CD4-positive, alpha-beta T cell treated with Interleukin-6 for 4 hours (primary cell): ENCODE measurements at regions not wholly inside any gene's neighbourhood (a gene's known extent, or its start where the extent isn't known, plus 50 kb on each side); places are given as distances from the start of the nearest gene placed in this dataset.
A peak's percentile ranks its signal among the peaks of the same experiment; 100 is the strongest.

Experiments
- DNase-seq: peaks from one replicate; pipeline ENCODE4 v3.0.0-alpha.2; 2020; ENCODE audit warnings: mixed read lengths

GRCh38 chrX:39616098-39616729 is 481.5 kb downstream of the BCOR start:
- DNase-seq = no peak

- no peak for DNase-seq
Observed at GRCh38 chrX:39616731-39617130, 481.0 kb downstream of the BCOR start.

GRCh38 chrX:39618178-39618577 is 479.6 kb downstream of the BCOR start:
- no peak for DNase-seq

- DNase-seq = no peak
Observed at GRCh38 chrX:39619182-39620009, 478.4 kb downstream of the BCOR start.

GRCh38 chrX:39624166-39624565 is 473.6 kb downstream of the BCOR start:
- no peak for DNase-seq

- no peak for DNase-seq
Observed at GRCh38 chrX:39625810-39626209, 471.9 kb downstream of the BCOR start.

- DNase-seq = peak; percentile 7
Observed at GRCh38 chrX:39626749-39627148, 471.0 kb downstream of the BCOR start.

- peak; percentile 27 for DNase-seq
Observed at GRCh38 chrX:39627257-39627656, 470.5 kb downstream of the BCOR start.

- no peak for DNase-seq
Observed at GRCh38 chrX:39629001-39629400, 468.8 kb downstream of the BCOR start.

- DNase-seq = no peak
Observed at GRCh38 chrX:39630344-39630743, 467.4 kb downstream of the BCOR start.

GRCh38 chrX:39631276-39632229 is 466.2 kb downstream of the BCOR start:
- DNase-seq = no peak

GRCh38 chrX:39633293-39633692 is 464.5 kb downstream of the BCOR start:
- no peak for DNase-seq

- no peak for DNase-seq
Observed at GRCh38 chrX:39636481-39636880, 461.3 kb downstream of the BCOR start.

- DNase-seq = no peak
Observed at GRCh38 chrX:39638526-39638925, 459.2 kb downstream of the BCOR start.

GRCh38 chrX:39639871-39640270 is 457.9 kb downstream of the BCOR start:
- DNase-seq = no peak

GRCh38 chrX:39640866-39641265 is 456.9 kb downstream of the BCOR start:
- DNase-seq = no peak

GRCh38 chrX:39642071-39642470 is 455.7 kb downstream of the BCOR start:
- no peak for DNase-seq

- DNase-seq = no peak
Observed at GRCh38 chrX:39643550-39643949, 454.2 kb downstream of the BCOR start.

- peak; percentile 11 for DNase-seq
Observed at GRCh38 chrX:39645178-39645895, 452.4 kb downstream of the BCOR start.

GRCh38 chrX:39648548-39649254 is 449.1 kb downstream of the BCOR start:
- no peak for DNase-seq

- DNase-seq = no peak
Observed at GRCh38 chrX:39650768-39651347, 446.9 kb downstream of the BCOR start.

- peak; percentile 30 for DNase-seq
Observed at GRCh38 chrX:39652336-39652735, 445.4 kb downstream of the BCOR start.
